Neural cell (in vitro differentiated cells): ENCODE measurements at regions not wholly inside any gene's neighbourhood (a gene's known extent, or its start where the extent isn't known, plus 50 kb on each side); places are given as distances from the start of the nearest gene placed in this dataset.

Experiments
- CTCF ChIP-seq: fragments of 450-650 bp; IDR thresholded peaks from 2 replicates; pipeline ENCODE4 v1.5.1; 2014; ENCODE audit warnings: antibody characterized with exemption, mild to moderate bottlenecking, moderate library complexity; ENCODE audit not compliant: poor library complexity, severe bottlenecking
- EP300 ChIP-seq: fragments of 450-650 bp; conservative IDR thresholded peaks from 2 replicates; pipeline ENCODE4 v1.6.1; 2014; ENCODE audit warnings: antibody characterized with exemption, mild to moderate bottlenecking, moderate library complexity; ENCODE audit not compliant: poor library complexity, severe bottlenecking
- EZH2 ChIP-seq: fragments of 200-600, 300-800 bp; shearing (Covaris generic), sonication (generic); IDR thresholded peaks from 2 replicates; pipeline ENCODE4 v1.6.1; 2014; ENCODE audit warnings: antibody characterized with exemption, low read length, borderline replicate concordance, mild to moderate bottlenecking; ENCODE audit not compliant: insufficient read depth, poor library complexity, severe bottlenecking
- POLR2AphosphoS5 ChIP-seq: IDR thresholded peaks from 2 replicates; pipeline ENCODE4 v1.6.1; 2012
- RAD21 ChIP-seq: fragments of 450-650 bp; conservative IDR thresholded peaks from 2 replicates; pipeline ENCODE4 v1.6.1; 2014; ENCODE audit warnings: antibody characterized with exemption, mild to moderate bottlenecking, moderate library complexity

GRCh38 chr16:65509172-65509571 lies 387.3 kb upstream of the CDH11 start:
- TF ChIP-seq CTCF (no peak), POLR2AphosphoS5 (no peak), EZH2 (no peak), RAD21 (no peak), EP300 (no peak)
